HEK293 (cell line): ENCODE measurements at regions not wholly inside any gene's neighbourhood (a gene's known extent, or its start where the extent isn't known, plus 50 kb on each side); places are given as distances from the start of the nearest gene placed in this dataset.

Source experiments
- CTCF ChIA-PET: fragments of 350-600 bp; formaldehyde crosslinking; extraction: SDS; loops from one replicate; lab custom pipeline; 2021; ENCODE audit warnings: antibody characterized with exemption; lab: Yijun Ruan, JAX
- POLR2A ChIA-PET: fragments of 300-600 bp; formaldehyde crosslinking; extraction: SDS; loops from one replicate; lab custom pipeline; 2020; ENCODE audit warnings: antibody characterized with exemption, inconsistent platforms; lab: Yijun Ruan, JAX
- H3K27ac ChIP-seq: fragments of 200-500 bp; sonication (Bioruptor generic); 2 replicates; pipeline ENCODE4 v1.5.1; 2014; ENCODE audit warnings: low read depth, low read length, control low read depth, inconsistent platforms; ENCODE audit errors: extremely low read depth
- H3K36me3 ChIP-seq, 2 experiments: fragments of 200-500 bp in 1 of 2; sonication (Bioruptor generic) in 1 of 2; 1 replicate in 1 of 2; 2 replicates in 1 of 2; pipeline ENCODE4 v1.5.1; 2014 to 2017; ENCODE audit warnings: inconsistent platforms in 2 of 2, low read length in 2 of 2; ENCODE audit not compliant: control insufficient read depth in 2 of 2, insufficient read depth in 1 of 2
- H3K4me1 ChIP-seq: fragments of 200-500 bp; sonication (Bioruptor generic); 2 replicates; pipeline ENCODE4 v1.5.1; 2014; ENCODE audit warnings: mild to moderate bottlenecking, low read length, inconsistent platforms; ENCODE audit not compliant: control insufficient read depth, insufficient read depth
- H3K4me3 ChIP-seq: 2 replicates; pipeline ENCODE4 v1.5.1; 2011; ENCODE audit warnings: low read depth, mild to moderate bottlenecking, control low read depth, low read length, moderate library complexity
- H3K9me3 ChIP-seq: fragments of 200-500 bp; sonication (Bioruptor generic); 2 replicates; pipeline ENCODE4 v1.5.1; 2014; ENCODE audit warnings: low read depth, low read length, inconsistent platforms; ENCODE audit not compliant: control insufficient read depth, insufficient read depth
- ATF2 ChIP-seq: fragments of 450-650 bp; formaldehyde crosslinking; IDR thresholded peaks from 2 replicates; pipeline ENCODE4 v1.5.1; 2016; ENCODE audit warnings: missing biosample characterization, missing genetic modification characterization, low read depth
- BCL11B ChIP-seq: fragments of 450-650 bp; formaldehyde crosslinking; IDR thresholded peaks from 2 replicates; pipeline ENCODE4 v1.5.1; 2016; ENCODE audit warnings: low read depth, missing biosample characterization, missing genetic modification characterization
- BCL6B ChIP-seq: fragments of 450-650 bp; formaldehyde crosslinking; IDR thresholded peaks from 2 replicates; pipeline ENCODE4 v1.5.1; 2017; ENCODE audit warnings: missing biosample characterization, missing genetic modification characterization
- FEZF1 ChIP-seq: fragments of 450-650 bp; formaldehyde crosslinking; IDR thresholded peaks from 2 replicates; pipeline ENCODE4 v1.5.1; 2016; ENCODE audit warnings: missing biosample characterization, missing genetic modification characterization
- IKZF3 ChIP-seq: fragments of 450-650 bp; IDR thresholded peaks from 2 replicates; pipeline ENCODE4 v1.5.0; 2018; ENCODE audit warnings: missing biosample characterization, mild to moderate bottlenecking, missing genetic modification characterization, moderate library complexity
- SP7 ChIP-seq: fragments of 450-650 bp; formaldehyde crosslinking; IDR thresholded peaks from 2 replicates; pipeline ENCODE4 v1.5.1; 2016; ENCODE audit warnings: missing biosample characterization, missing genetic modification characterization
- ZFP41 ChIP-seq: fragments of 450-650 bp; formaldehyde crosslinking; IDR thresholded peaks from 2 replicates; pipeline ENCODE4 v1.5.1; 2016; ENCODE audit warnings: missing biosample characterization, missing genetic modification characterization, borderline replicate concordance
- ZFP69B ChIP-seq: fragments of 450-650 bp; formaldehyde crosslinking; IDR thresholded peaks from 2 replicates; pipeline ENCODE4 v1.5.1; 2016; ENCODE audit warnings: missing biosample characterization, missing genetic modification characterization
- ZNF10 ChIP-seq: fragments of 450-650 bp; formaldehyde crosslinking; IDR thresholded peaks from 2 replicates; pipeline ENCODE4 v1.5.1; 2017; ENCODE audit warnings: missing biosample characterization, missing genetic modification characterization
- ZNF121 ChIP-seq: fragments of 450-650 bp; formaldehyde crosslinking; IDR thresholded peaks from 2 replicates; pipeline ENCODE4 v1.5.1; 2016; ENCODE audit warnings: missing biosample characterization, missing genetic modification characterization
- ZNF140 ChIP-seq: fragments of 450-650 bp; formaldehyde crosslinking; IDR thresholded peaks from 2 replicates; pipeline ENCODE4 v1.5.1; 2016; ENCODE audit warnings: missing biosample characterization, missing genetic modification characterization
- ZNF248 ChIP-seq: fragments of 450-650 bp; formaldehyde crosslinking; IDR thresholded peaks from 2 replicates; pipeline ENCODE4 v1.5.1; 2017; ENCODE audit warnings: missing biosample characterization, missing genetic modification characterization
- ZNF274 ChIP-seq, 2 experiments: fragments of 200-500 bp in 1 of 2; fragments of 450-650 bp in 1 of 2; sonication (Bioruptor generic) in 1 of 2; formaldehyde crosslinking in 1 of 2; IDR thresholded peaks; 2 replicates each; pipeline versions ENCODE4 v1.5.1 to v1.6.1; 2014 to 2016; ENCODE audit warnings: borderline replicate concordance in 1 of 2, inconsistent platforms in 1 of 2, low read length in 1 of 2, missing biosample characterization in 1 of 2, missing genetic modification characterization in 1 of 2
- ZNF311 ChIP-seq: fragments of 450-650 bp; formaldehyde crosslinking; IDR thresholded peaks from 2 replicates; pipeline ENCODE4 v1.5.1; 2017; ENCODE audit warnings: missing biosample characterization, missing genetic modification characterization, borderline replicate concordance
- ZNF37A ChIP-seq: fragments of 450-650 bp; IDR thresholded peaks from 2 replicates; pipeline ENCODE4 v1.5.1; 2018; ENCODE audit warnings: missing biosample characterization, missing genetic modification characterization
- ZNF510 ChIP-seq: fragments of 450-650 bp; formaldehyde crosslinking; IDR thresholded peaks from 2 replicates; pipeline ENCODE4 v1.5.1; 2018; ENCODE audit warnings: mild to moderate bottlenecking, missing genetic modification characterization, missing biosample characterization; ENCODE audit not compliant: insufficient replicate concordance
- ZNF548 ChIP-seq: fragments of 450-650 bp; formaldehyde crosslinking; IDR thresholded peaks from 2 replicates; pipeline ENCODE4 v1.5.1; 2016; ENCODE audit warnings: missing biosample characterization, missing genetic modification characterization
- ZNF549 ChIP-seq: fragments of 450-650 bp; IDR thresholded peaks from 2 replicates; pipeline ENCODE4 v1.5.1; 2018; ENCODE audit warnings: missing biosample characterization, missing genetic modification characterization, mild to moderate bottlenecking, inconsistent platforms, moderate library complexity
- ZNF629 ChIP-seq: fragments of 450-650 bp; formaldehyde crosslinking; IDR thresholded peaks from 2 replicates; pipeline ENCODE4 v1.5.1; 2017; ENCODE audit warnings: missing biosample characterization, missing genetic modification characterization
- ZNF664 ChIP-seq: fragments of 450-650 bp; formaldehyde crosslinking; IDR thresholded peaks from 2 replicates; pipeline ENCODE4 v1.5.1; 2016; ENCODE audit warnings: missing biosample characterization, missing genetic modification characterization
- ZNF776 ChIP-seq: fragments of 450-650 bp; formaldehyde crosslinking; IDR thresholded peaks from 2 replicates; pipeline ENCODE4 v1.5.0; 2017; ENCODE audit warnings: missing biosample characterization, missing genetic modification characterization, borderline replicate concordance
- ZNF792 ChIP-seq: fragments of 450-650 bp; formaldehyde crosslinking; IDR thresholded peaks from 2 replicates; pipeline ENCODE4 v1.5.1; 2016; ENCODE audit warnings: missing biosample characterization, missing genetic modification characterization
- TF ChIP-seq, protein P1 (sequence below): fragments of 450-650 bp; formaldehyde crosslinking; IDR thresholded peaks from 2 replicates; pipeline ENCODE4 v1.5.1; 2016; ENCODE audit warnings: missing biosample characterization, missing genetic modification characterization
- TF ChIP-seq, protein P2 (sequence below): fragments of 450-650 bp; formaldehyde crosslinking; IDR thresholded peaks from 2 replicates; pipeline ENCODE4 v1.5.1; 2017; ENCODE audit warnings: missing biosample characterization, missing genetic modification characterization

- no peaks in the 10 kb centered on the region for H3K36me3 ChIP-seq
- TF ChIP-seq ZNF311 (no peak), SP7 (tag by site-specific recombination) (no peak), ZFP41 (no peak), BCL11B (tag by site-specific recombination) (no peak), IKZF3 (tag by site-specific recombination) (no peak), ZNF248 (no peak), ZNF549 (no peak), ZNF664 (no peak), ZNF629 (tag by site-specific recombination) (no peak), ZNF10 (tag by site-specific recombination) (no peak)
- TF ChIP-seq, protein P1, sequence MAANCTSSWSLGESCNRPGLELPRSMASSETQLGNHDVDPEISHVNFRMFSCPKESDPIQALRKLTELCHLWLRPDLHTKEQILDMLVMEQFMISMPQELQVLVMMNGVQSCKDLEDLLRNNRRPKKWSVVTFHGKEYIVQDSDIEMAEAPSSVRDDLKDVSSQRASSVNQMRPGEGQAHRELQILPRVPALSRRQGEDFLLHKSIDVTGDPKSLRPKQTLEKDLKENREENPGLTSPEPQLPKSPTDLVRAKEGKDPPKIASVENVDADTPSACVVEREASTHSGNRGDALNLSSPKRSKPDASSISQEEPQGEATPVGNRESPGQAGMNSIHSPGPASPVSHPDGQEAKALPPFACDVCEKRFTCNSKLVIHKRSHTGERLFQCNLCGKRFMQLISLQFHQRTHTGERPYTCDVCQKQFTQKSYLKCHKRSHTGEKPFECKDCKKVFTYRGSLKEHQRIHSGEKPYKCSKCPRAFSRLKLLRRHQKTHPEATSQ = no peak
- TF ChIP-seq, all 188 proteins: peak for 0
- no peaks in the 10 kb centered on the region for H3K9me3 ChIP-seq
- H3K4me3 ChIP-seq = no peak overlapping the region
- CTCF ChIA-PET = interaction anchor here (0.6 kb wide), 1 partner anchor 28 kb away, joined by 3 read pairs; no protein-coding TSS in a partner anchor
- H3K4me1 ChIP-seq = no peaks in the 10 kb centered on the region
- no peak overlapping the region for H3K27ac ChIP-seq
- POLR2A ChIA-PET = no interaction called here
Measured at GRCh38 chrX:149120459-149120858, 384.6 kb downstream of the IDS start.

DNA sequence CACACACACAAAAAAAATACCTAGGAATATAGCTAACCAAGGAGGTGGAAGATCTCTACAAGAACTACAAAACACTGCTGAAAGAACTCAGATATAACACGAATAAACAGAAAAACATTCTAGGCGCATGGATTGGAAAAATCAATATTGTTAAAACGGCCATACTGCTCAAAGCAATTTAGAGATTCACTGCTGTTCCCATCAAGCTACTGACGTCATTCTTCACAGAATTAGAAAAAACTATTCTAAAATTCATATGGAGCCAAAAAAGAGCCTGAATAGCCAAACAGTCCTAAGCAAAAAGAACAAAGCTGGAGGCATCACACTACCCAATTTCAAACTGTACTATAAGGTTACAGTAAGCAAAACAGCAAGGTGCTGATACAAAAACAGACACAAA lies 390.2 kb downstream of the IDS start:
- Histone ChIP-seq H3K4me3 (no peak overlapping the region), H3K4me1 (no peaks in the 10 kb centered on the region), H3K9me3 (no peaks in the 10 kb centered on the region), H3K27ac (no peak overlapping the region), H3K36me3 (no peaks in the 10 kb centered on the region)
- POLR2A ChIA-PET = no interaction called here
- CTCF ChIA-PET = interaction anchor here (0.7 kb wide), 1 partner anchor 53 kb away, joined by 4 read pairs; no protein-coding TSS in a partner anchor
- TF ChIP-seq ZNF548 (tag by site-specific recombination) (no peak), ZNF510 (tag by site-specific recombination) (no peak), ATF2 (tag by site-specific recombination) (peak; percentile 49; the same call in 1 of the 2 replicates), ZNF37A (tag by site-specific recombination) (no peak)
- TF ChIP-seq, protein P2, sequence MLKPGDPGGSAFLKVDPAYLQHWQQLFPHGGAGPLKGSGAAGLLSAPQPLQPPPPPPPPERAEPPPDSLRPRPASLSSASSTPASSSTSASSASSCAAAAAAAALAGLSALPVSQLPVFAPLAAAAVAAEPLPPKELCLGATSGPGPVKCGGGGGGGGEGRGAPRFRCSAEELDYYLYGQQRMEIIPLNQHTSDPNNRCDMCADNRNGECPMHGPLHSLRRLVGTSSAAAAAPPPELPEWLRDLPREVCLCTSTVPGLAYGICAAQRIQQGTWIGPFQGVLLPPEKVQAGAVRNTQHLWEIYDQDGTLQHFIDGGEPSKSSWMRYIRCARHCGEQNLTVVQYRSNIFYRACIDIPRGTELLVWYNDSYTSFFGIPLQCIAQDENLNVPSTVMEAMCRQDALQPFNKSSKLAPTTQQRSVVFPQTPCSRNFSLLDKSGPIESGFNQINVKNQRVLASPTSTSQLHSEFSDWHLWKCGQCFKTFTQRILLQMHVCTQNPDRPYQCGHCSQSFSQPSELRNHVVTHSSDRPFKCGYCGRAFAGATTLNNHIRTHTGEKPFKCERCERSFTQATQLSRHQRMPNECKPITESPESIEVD = no peak

DNA sequence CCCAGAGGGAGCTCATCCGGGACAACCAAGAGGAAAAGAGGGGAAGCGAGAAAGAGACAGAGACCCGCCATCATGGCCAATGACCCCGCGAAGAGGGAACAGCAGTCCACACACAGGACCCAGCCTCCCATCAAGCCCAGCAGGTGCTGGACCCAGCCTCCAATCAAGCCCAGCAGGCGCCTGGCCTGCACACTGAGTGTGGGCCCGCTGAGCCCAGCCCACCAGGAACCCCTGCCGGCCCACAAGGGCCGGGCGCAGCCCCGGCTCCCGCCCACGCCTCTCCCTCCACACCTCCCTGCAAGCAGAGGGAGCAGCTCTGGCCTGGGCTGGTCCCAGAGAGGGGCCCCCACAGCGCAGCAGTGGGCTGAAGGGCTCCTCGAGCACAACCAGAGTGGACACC lies 391.1 kb downstream of the IDS start:
- CTCF ChIA-PET = no interaction called here
- TF ChIP-seq FEZF1 (tag by site-specific recombination) = no peak
- TF ChIP-seq ZNF274 (IDR thresholded peaks at IDR 0.05; ENCODE audit: low read length) = no peak
- TF ChIP-seq ZNF274 (tag by site-specific recombination; IDR thresholded peaks at IDR 0.05; ENCODE audit: borderline replicate concordance) = no peak
- TF ChIP-seq ZNF10 (tag by site-specific recombination) = no peak
- no peak for TF ChIP-seq ZNF792
- TF ChIP-seq ZFP69B (tag by site-specific recombination) = no peak
- no peak for TF ChIP-seq BCL6B (tag by site-specific recombination)
- no peak for TF ChIP-seq ATF2 (tag by site-specific recombination)
- no peak for TF ChIP-seq ZNF121
- no peak for TF ChIP-seq ZNF549
- no peak for TF ChIP-seq ZNF776 (tag by site-specific recombination)
- no peak for TF ChIP-seq ZNF140

More for the DNA sequence above, 391.1 kb downstream of the IDS start:
- Histone ChIP-seq H3K9me3 (no peaks in the 10 kb centered on the region; the same call in 1 of the 2 replicates), H3K4me1 (no peaks in the 10 kb centered on the region), H3K36me3 (no peaks in the 10 kb centered on the region), H3K4me3 (no peak overlapping the region), H3K27ac (no peak overlapping the region)
- POLR2A ChIA-PET = no interaction called here
